Peyer's patch (tissue), 4 donors: ENCODE measurements at regions not wholly inside any gene's neighbourhood (a gene's known extent, or its start where the extent isn't known, plus 50 kb on each side); places are given as distances from the start of the nearest gene placed in this dataset.

Experiments
- POLR2A ChIP-seq, 2 donors: fragments of 450-650 bp; IDR thresholded peaks; one replicate each; pipeline ENCODE4 v1.5.1; 2017; ENCODE audit warnings: antibody characterized with exemption in 2 of 2, mild to moderate bottlenecking in 2 of 2, moderate library complexity in 2 of 2
- TF ChIP-seq, protein P1 (sequence below), 6 experiments: fragments of 450-650 bp in 4 of 6; fragments of 200-600 bp in 2 of 6; sonication (generic) in 1 of 6; IDR thresholded peaks; one replicate each; pipeline ENCODE4 v1.5.1; 2017 to 2019; ENCODE audit warnings: antibody characterized with exemption in 6 of 6, mild to moderate bottlenecking in 3 of 6, moderate library complexity in 1 of 6

DNA sequence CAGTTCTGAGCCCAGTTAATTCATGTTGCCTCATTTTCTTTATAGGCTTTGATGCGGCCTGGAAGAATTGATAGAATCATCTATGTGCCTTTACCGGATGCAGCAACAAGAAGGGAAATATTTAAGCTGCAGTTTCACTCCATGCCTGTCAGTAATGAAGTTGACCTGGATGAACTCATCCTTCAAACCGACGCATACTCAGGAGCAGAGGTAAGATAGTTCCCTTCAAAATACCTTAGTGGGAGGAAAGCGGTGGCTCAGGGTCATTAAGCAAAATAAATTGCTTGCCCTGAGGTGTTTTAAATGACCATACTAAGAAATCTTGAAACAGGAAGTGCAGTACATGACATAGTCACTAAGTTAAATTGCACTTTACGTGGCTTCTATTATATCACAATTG lies 140.6 kb upstream of the SPRY1 start:
- TF ChIP-seq, protein P1, sequence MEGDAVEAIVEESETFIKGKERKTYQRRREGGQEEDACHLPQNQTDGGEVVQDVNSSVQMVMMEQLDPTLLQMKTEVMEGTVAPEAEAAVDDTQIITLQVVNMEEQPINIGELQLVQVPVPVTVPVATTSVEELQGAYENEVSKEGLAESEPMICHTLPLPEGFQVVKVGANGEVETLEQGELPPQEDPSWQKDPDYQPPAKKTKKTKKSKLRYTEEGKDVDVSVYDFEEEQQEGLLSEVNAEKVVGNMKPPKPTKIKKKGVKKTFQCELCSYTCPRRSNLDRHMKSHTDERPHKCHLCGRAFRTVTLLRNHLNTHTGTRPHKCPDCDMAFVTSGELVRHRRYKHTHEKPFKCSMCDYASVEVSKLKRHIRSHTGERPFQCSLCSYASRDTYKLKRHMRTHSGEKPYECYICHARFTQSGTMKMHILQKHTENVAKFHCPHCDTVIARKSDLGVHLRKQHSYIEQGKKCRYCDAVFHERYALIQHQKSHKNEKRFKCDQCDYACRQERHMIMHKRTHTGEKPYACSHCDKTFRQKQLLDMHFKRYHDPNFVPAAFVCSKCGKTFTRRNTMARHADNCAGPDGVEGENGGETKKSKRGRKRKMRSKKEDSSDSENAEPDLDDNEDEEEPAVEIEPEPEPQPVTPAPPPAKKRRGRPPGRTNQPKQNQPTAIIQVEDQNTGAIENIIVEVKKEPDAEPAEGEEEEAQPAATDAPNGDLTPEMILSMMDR (IDR thresholded peaks at IDR 0.05) = no peak
- TF ChIP-seq POLR2A (IDR thresholded peaks at IDR 0.05) = no peak
